ENCODE measurements at regions not wholly inside any gene's neighbourhood (a gene's known extent, or its start where the extent isn't known, plus 50 kb on each side); places are given as distances from the start of the nearest gene placed in this dataset.

DNA sequence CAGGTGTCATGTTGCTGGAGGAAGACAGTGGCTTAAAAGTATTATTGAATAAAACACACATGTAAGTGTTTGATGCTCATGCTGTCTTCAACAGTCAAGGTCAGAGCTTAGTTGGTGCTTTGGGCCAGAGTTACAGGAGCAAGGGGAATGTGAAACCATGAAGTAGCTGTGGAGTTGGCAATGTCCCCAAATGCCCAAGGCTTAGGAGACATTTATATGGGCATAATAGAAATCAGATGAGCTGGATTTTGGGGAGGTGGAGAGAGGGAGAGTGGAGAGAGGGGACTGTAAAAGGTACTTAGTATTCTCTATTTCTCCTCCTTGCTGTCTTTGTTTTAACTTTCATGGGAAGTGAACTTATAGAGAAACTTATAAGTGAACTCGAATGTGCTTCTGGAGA, 407.8 kb downstream of the ETS1 start:
- BruUV-seq (replicated peaks): no TSS peak
- POLR2A ChIA-PET: interaction anchor here (0.6 to 1.1 kb wide), 2 partner anchors 70 to 451 kb away, joined by 4 read pairs; no protein-coding TSS in a partner anchor
- Histone ChIP-seq H3K27ac (ENCODE audit: low read depth, low read length, poor library complexity, severe bottlenecking) (no peak overlapping the region), H3K9me2 (ENCODE audit: insufficient read depth, low read length) (no peaks in the 10 kb centered on the region), H3K4me1 (ENCODE audit: insufficient read depth, low read length, poor library complexity, severe bottlenecking) (no peaks in the 10 kb centered on the region), H3K79me2 (ENCODE audit: insufficient read depth, low read depth, low read length) (no peaks in the 10 kb centered on the region), H3K4me2 (ENCODE audit: low read length) (no peak overlapping the region), H3K4me3 (ENCODE audit: low read depth, low read length, poor library complexity, severe bottlenecking) (no peak overlapping the region), H3K9me3 (ENCODE audit: low read length) (no peaks in the 10 kb centered on the region), H2AFZ (ENCODE audit: low read length) (no peak overlapping the region), H3K36me3 (ENCODE audit: insufficient read depth, low read length) (no peaks in the 10 kb centered on the region), H4K20me1 (ENCODE audit: insufficient read depth, low read length) (no peaks in the 10 kb centered on the region)
- DNase-seq (ENCODE audit: low spot score): no peak
- intact Hi-C loops (cut with micrococcal nuclease; ENCODE audit: unreplicated experiment): no loop called here
- CTCF ChIA-PET (ENCODE audit: unreplicated experiment): no interaction called here
- TF ChIP-seq CTCF (conservative IDR thresholded peaks at IDR 0.05; ENCODE audit: low read length): no peak
- no peak for TF ChIP-seq EZH2phosphoT487 (IDR thresholded peaks at IDR 0.05; ENCODE audit: borderline replicate concordance, low read depth, low read length)

DNA sequence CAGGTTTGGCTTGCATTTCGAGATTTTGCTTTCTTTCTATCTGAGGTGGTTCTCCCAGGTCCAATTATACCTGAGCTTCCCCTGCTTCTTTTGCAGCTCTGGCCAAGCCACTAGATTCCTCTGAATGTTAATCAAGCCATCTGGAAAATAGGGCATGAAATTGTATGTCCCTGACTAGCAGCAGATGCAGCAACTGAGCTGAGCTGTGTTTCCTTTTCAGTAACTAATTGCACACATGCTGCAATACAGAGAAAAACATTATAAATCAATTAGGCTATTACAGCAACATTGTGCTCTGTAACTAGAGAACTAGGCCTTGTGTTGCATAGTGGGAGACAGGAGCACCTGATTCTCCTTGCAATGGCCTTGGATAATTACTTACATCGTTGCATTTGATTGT, 408.3 kb downstream of the ETS1 start:
- Histone ChIP-seq H2AFZ (ENCODE audit: low read length) (no peak overlapping the region), H3K9me2 (ENCODE audit: insufficient read depth, low read length) (no peaks in the 10 kb centered on the region), H3K9me3 (ENCODE audit: low read length) (no peaks in the 10 kb centered on the region), H3K36me3 (ENCODE audit: insufficient read depth, low read length) (no peaks in the 10 kb centered on the region), H4K20me1 (ENCODE audit: insufficient read depth, low read length) (no peaks in the 10 kb centered on the region), H3K4me3 (ENCODE audit: low read depth, low read length, poor library complexity, severe bottlenecking) (no peak overlapping the region), H3K27ac (ENCODE audit: low read depth, low read length, poor library complexity, severe bottlenecking) (no peak overlapping the region), H3K4me2 (ENCODE audit: low read length) (no peak overlapping the region), H3K79me2 (ENCODE audit: insufficient read depth, low read depth, low read length) (no peaks in the 10 kb centered on the region), H3K4me1 (ENCODE audit: insufficient read depth, low read length, poor library complexity, severe bottlenecking) (no peaks in the 10 kb centered on the region)
- DNase-seq (ENCODE audit: low spot score): no peak
- intact Hi-C loops (cut with micrococcal nuclease; ENCODE audit: unreplicated experiment): no loop called here
- CTCF ChIA-PET (ENCODE audit: unreplicated experiment): no interaction called here
- BruUV-seq (replicated peaks): no TSS peak
- TF ChIP-seq CTCF (conservative IDR thresholded peaks at IDR 0.05; ENCODE audit: low read length) (no peak), EZH2phosphoT487 (IDR thresholded peaks at IDR 0.05; ENCODE audit: borderline replicate concordance, low read depth, low read length) (no peak)
- POLR2A ChIA-PET: interaction anchor here (1.1 kb wide), 1 partner anchor 452 kb away, joined by 4 read pairs; no protein-coding TSS in a partner anchor

DNA sequence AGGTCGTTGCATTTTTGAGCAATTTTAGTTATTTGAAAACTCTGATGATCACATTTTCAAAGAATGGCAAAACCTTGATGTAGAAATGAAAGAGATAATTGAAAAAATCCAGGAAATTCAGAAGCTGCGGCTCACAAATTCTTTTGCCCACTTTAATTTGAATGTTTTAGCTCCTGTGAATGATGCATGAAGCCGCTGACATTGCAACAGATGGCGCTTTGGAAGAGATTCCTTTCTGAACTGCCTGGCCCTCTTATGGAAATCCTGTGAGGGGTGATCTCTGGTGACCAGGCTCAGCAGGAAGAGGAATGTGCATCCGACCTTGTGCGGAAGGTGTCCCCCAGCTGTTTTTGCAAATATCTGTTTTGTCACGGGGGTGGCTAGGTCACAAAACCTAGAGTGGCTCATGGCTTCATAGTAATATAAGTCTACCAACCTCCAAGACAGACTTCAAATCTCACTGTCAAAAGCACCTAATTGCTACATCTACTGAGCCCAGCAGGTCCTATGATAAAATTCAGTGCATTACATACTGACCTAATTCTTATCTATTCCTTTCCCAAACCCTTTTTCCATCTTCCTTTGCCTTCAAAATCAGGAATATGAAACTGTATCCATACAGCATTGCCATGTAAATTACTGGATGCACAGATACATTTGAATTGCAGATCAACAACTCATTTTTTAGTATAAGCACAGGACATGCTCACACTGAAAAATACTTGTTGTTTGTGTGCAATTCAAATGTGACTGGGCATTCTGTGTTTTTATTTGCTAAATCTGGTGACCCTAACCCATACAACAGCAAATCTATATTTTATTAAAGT, 412.7 kb downstream of the ETS1 start:
- no peaks in the 10 kb centered on the region for H3K9me3 ChIP-seq (ENCODE audit: low read length)
- TF ChIP-seq EZH2phosphoT487 (IDR thresholded peaks at IDR 0.05; ENCODE audit: borderline replicate concordance, low read depth, low read length) (no peak), CTCF (conservative IDR thresholded peaks at IDR 0.05; ENCODE audit: low read length) (no peak)
- no peak overlapping the region for H2AFZ ChIP-seq (ENCODE audit: low read length)
- ChIA-PET CTCF (ENCODE audit: unreplicated experiment) (no interaction called here), POLR2A (interaction anchor here (0.6 kb wide), 1 partner anchor 104 kb away, joined by 3 read pairs; no protein-coding TSS in a partner anchor)
- no peak overlapping the region for H3K4me2 ChIP-seq (ENCODE audit: low read length)
- intact Hi-C loops (cut with micrococcal nuclease; ENCODE audit: unreplicated experiment): no loop called here
- H4K20me1 ChIP-seq (ENCODE audit: insufficient read depth, low read length): no peaks in the 10 kb centered on the region
- no peak for DNase-seq (ENCODE audit: low spot score)
- H3K27ac ChIP-seq (ENCODE audit: low read depth, low read length, poor library complexity, severe bottlenecking): no peak overlapping the region
- no peaks in the 10 kb centered on the region for H3K79me2 ChIP-seq (ENCODE audit: insufficient read depth, low read depth, low read length)
- no peaks in the 10 kb centered on the region for H3K36me3 ChIP-seq (ENCODE audit: insufficient read depth, low read length)
- BruUV-seq (replicated peaks): no TSS peak
- H3K9me2 ChIP-seq (ENCODE audit: insufficient read depth, low read length): no peaks in the 10 kb centered on the region
- no peaks in the 10 kb centered on the region for H3K4me1 ChIP-seq (ENCODE audit: insufficient read depth, low read length, poor library complexity, severe bottlenecking)
- no peak overlapping the region for H3K4me3 ChIP-seq (ENCODE audit: low read depth, low read length, poor library complexity, severe bottlenecking)
